ENCODE measurements at regions not wholly inside any gene's neighbourhood (a gene's known extent, or its start where the extent isn't known, plus 50 kb on each side); places are given as distances from the start of the nearest gene placed in this dataset.

- TF ChIP-seq, protein P1, sequence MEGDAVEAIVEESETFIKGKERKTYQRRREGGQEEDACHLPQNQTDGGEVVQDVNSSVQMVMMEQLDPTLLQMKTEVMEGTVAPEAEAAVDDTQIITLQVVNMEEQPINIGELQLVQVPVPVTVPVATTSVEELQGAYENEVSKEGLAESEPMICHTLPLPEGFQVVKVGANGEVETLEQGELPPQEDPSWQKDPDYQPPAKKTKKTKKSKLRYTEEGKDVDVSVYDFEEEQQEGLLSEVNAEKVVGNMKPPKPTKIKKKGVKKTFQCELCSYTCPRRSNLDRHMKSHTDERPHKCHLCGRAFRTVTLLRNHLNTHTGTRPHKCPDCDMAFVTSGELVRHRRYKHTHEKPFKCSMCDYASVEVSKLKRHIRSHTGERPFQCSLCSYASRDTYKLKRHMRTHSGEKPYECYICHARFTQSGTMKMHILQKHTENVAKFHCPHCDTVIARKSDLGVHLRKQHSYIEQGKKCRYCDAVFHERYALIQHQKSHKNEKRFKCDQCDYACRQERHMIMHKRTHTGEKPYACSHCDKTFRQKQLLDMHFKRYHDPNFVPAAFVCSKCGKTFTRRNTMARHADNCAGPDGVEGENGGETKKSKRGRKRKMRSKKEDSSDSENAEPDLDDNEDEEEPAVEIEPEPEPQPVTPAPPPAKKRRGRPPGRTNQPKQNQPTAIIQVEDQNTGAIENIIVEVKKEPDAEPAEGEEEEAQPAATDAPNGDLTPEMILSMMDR (IDR thresholded peaks at IDR 0.05), result no peak
- no peak for TF ChIP-seq POLR2A (IDR thresholded peaks at IDR 0.05)
These were observed 61.1 kb upstream of the GADD45A start for GRCh38 chr1:67623906-67624305.
